ENCODE measurements at regions not wholly inside any gene's neighbourhood (a gene's known extent, or its start where the extent isn't known, plus 50 kb on each side); places are given as distances from the start of the nearest gene placed in this dataset.

- TF ChIP-seq, protein P1, sequence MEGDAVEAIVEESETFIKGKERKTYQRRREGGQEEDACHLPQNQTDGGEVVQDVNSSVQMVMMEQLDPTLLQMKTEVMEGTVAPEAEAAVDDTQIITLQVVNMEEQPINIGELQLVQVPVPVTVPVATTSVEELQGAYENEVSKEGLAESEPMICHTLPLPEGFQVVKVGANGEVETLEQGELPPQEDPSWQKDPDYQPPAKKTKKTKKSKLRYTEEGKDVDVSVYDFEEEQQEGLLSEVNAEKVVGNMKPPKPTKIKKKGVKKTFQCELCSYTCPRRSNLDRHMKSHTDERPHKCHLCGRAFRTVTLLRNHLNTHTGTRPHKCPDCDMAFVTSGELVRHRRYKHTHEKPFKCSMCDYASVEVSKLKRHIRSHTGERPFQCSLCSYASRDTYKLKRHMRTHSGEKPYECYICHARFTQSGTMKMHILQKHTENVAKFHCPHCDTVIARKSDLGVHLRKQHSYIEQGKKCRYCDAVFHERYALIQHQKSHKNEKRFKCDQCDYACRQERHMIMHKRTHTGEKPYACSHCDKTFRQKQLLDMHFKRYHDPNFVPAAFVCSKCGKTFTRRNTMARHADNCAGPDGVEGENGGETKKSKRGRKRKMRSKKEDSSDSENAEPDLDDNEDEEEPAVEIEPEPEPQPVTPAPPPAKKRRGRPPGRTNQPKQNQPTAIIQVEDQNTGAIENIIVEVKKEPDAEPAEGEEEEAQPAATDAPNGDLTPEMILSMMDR (IDR thresholded peaks at IDR 0.05), result no peak
- TF ChIP-seq POLR2A (IDR thresholded peaks at IDR 0.05), result no peak
Measured at GRCh38 chr6:40176152-40176551, 241.9 kb upstream of the MOCS1 start.
